Sigmoid colon (tissue), 6 donors: ENCODE measurements at regions not wholly inside any gene's neighbourhood (a gene's known extent, or its start where the extent isn't known, plus 50 kb on each side); places are given as distances from the start of the nearest gene placed in this dataset.

Experiments
- DNase-seq: peaks from one replicate; pipeline ENCODE4 v3.0.0-alpha.2; 2019
- H3K27ac ChIP-seq, 4 donors: fragments of 200-600 bp; sonication (generic); one replicate each; pipeline ENCODE4 v1.5.1; 2016 to 2019; ENCODE audit warnings: mild to moderate bottlenecking in 1 of 4
- H3K27me3 ChIP-seq, 3 donors: fragments of 200-600 bp; sonication (generic); one replicate each; pipeline ENCODE4 v1.5.1; 2019; ENCODE audit warnings: mild to moderate bottlenecking in 1 of 3
- H3K36me3 ChIP-seq, 4 donors: fragments of 200-600 bp; sonication (generic); one replicate each; pipeline ENCODE4 v1.5.1; 2016 to 2019
- H3K4me1 ChIP-seq, 4 donors: fragments of 200-600 bp; sonication (generic); one replicate each; pipeline ENCODE4 v1.5.1; 2017 to 2019
- H3K4me3 ChIP-seq, 4 donors: fragments of 200-600 bp; sonication (generic); one replicate each; pipeline ENCODE4 v1.5.1; 2017 to 2019; ENCODE audit warnings: mild to moderate bottlenecking in 2 of 4, moderate library complexity in 1 of 4
- H3K9me3 ChIP-seq, 4 donors: fragments of 200-600 bp in 3 of 4; sonication (generic) in 3 of 4; one replicate each; pipeline versions ENCODE4 v1.5.1 to v1.6.1; 2013 to 2019
- CTCF ChIP-seq, 4 experiments: fragments of 450-650 bp in 3 of 4; fragments of 200-600 bp in 1 of 4; IDR thresholded peaks; one replicate each; pipeline ENCODE4 v1.5.1; 2016 to 2019; ENCODE audit warnings: antibody characterized with exemption in 4 of 4, mild to moderate bottlenecking in 3 of 4, moderate library complexity in 2 of 4
- EP300 ChIP-seq, 4 donors: sonication (generic); formaldehyde crosslinking; IDR thresholded peaks; one replicate each; pipeline ENCODE4 v1.6.1; 2017; ENCODE audit warnings: antibody characterized with exemption in 4 of 4
- POLR2A ChIP-seq, 2 donors: fragments of 450-650 bp; IDR thresholded peaks; one replicate each; pipeline ENCODE4 v1.6.1; 2016; ENCODE audit warnings: antibody characterized with exemption in 2 of 2, mild to moderate bottlenecking in 2 of 2, moderate library complexity in 2 of 2
- POLR2AphosphoS5 ChIP-seq, 4 donors: sonication (generic); formaldehyde crosslinking; IDR thresholded peaks; one replicate each; pipeline ENCODE4 v1.6.1; 2017; ENCODE audit warnings: antibody characterized with exemption in 4 of 4
- WGBS, 2 donors: extraction: QIAGEN DNeasy Blood & Tissue Kit; methylation state at CpG; one replicate each; pipeline ENCODE4 v1.1.7; 2013; 5-methylcytosine and 5-hydroxymethylcytosine counted together
- intact Hi-C: fragments of 100-400 bp; cut with DNase I; formaldehyde crosslinking; loops from one replicate; pipeline ENCODE4 v1.15.1; 2023
- donor health status: healthy with polysubstance abuse.
- donor health status: healthy.

GRCh38 chr2:239674101-239674980 is 273.5 kb upstream of the HDAC4 start:
- H3K9me3 ChIP-seq = no peaks in the 10 kb centered on the region
- WGBS, 2 donors = 81 to 84% methylated on average over 17 of the region's 17 CpGs
- DNase-seq = no peak
- peaks cover 0 to 9% (median 3%) of the 10 kb centered on the region in 4 donors for H3K4me1 ChIP-seq
- TF ChIP-seq EP300 (IDR thresholded peaks at IDR 0.05) (no peak), POLR2AphosphoS5 (IDR thresholded peaks at IDR 0.05) (no peak), CTCF (IDR thresholded peaks at IDR 0.05) (no peak), POLR2A (IDR thresholded peaks at IDR 0.05) (no peak)
- H3K36me3 ChIP-seq = no peaks in the 10 kb centered on the region
- H3K4me3 ChIP-seq = no peak overlapping the region
- intact Hi-C loops = no loop called here
- H3K27me3 ChIP-seq = no peaks in the 10 kb centered on the region
- H3K27ac ChIP-seq = no peak overlapping the region

- Histone ChIP-seq H3K4me3 (no peak overlapping the region), H3K9me3 (no peaks in the 10 kb centered on the region), H3K27ac (no peak overlapping the region), H3K4me1 (peaks cover 0 to 9% (median 3%) of the 10 kb centered on the region in 4 donors), H3K36me3 (no peaks in the 10 kb centered on the region), H3K27me3 (no peaks in the 10 kb centered on the region)
- intact Hi-C loops = no loop called here
- no peak for DNase-seq
- no peak for TF ChIP-seq EP300 (IDR thresholded peaks at IDR 0.05)
- no peak for TF ChIP-seq CTCF (IDR thresholded peaks at IDR 0.05)
- TF ChIP-seq POLR2A (IDR thresholded peaks at IDR 0.05) = no peak
- no peak for TF ChIP-seq POLR2AphosphoS5 (IDR thresholded peaks at IDR 0.05)
- 75 to 84% methylated on average over 10 of the region's 10 CpGs for WGBS, 2 donors
Measured at GRCh38 chr2:239673641-239674040, 272.8 kb upstream of the HDAC4 start.

- H3K9me3 ChIP-seq = no peaks in the 10 kb centered on the region
- TF ChIP-seq EP300 (IDR thresholded peaks at IDR 0.05) (no peak), CTCF (IDR thresholded peaks at IDR 0.05) (no peak), POLR2A (IDR thresholded peaks at IDR 0.05) (no peak)
Measured at GRCh38 chr2:239671916-239672849, 271.4 kb upstream of the HDAC4 start.

GRCh38 chr2:239671471-239671870 is 270.7 kb upstream of the HDAC4 start:
- intact Hi-C loops = no loop called here
- no peaks in the 10 kb centered on the region for H3K9me3 ChIP-seq
- no peak overlapping the region for H3K27ac ChIP-seq
- H3K36me3 ChIP-seq = no peaks in the 10 kb centered on the region
- no peak overlapping the region for H3K4me3 ChIP-seq
- no peak for DNase-seq
- WGBS, 2 donors = 81 to 88% methylated on average over 10 of the region's 10 CpGs
- H3K4me1 ChIP-seq = peaks cover 0 to 9% (median 3%) of the 10 kb centered on the region in 4 donors
- no peaks in the 10 kb centered on the region for H3K27me3 ChIP-seq
- TF ChIP-seq EP300 (IDR thresholded peaks at IDR 0.05) = no peak
- no peak for TF ChIP-seq CTCF (IDR thresholded peaks at IDR 0.05)
- no peak for TF ChIP-seq POLR2A (IDR thresholded peaks at IDR 0.05)
- TF ChIP-seq POLR2AphosphoS5 (IDR thresholded peaks at IDR 0.05) = no peak

More at GRCh38 chr2:239671916-239672849, 271.4 kb upstream of the HDAC4 start:
- Histone ChIP-seq H3K27me3 (no peaks in the 10 kb centered on the region), H3K4me3 (no peak overlapping the region), H3K27ac (no peak overlapping the region), H3K4me1 (peaks cover 0 to 9% (median 3%) of the 10 kb centered on the region in 4 donors), H3K36me3 (no peaks in the 10 kb centered on the region)
- WGBS, 2 donors = 84 to 87% methylated on average over 18 of the region's 18 CpGs
- intact Hi-C loops = no loop called here
- DNase-seq = no peak
